ENCODE measurements at regions not wholly inside any gene's neighbourhood (a gene's known extent, or its start where the extent isn't known, plus 50 kb on each side); places are given as distances from the start of the nearest gene placed in this dataset.

DNA sequence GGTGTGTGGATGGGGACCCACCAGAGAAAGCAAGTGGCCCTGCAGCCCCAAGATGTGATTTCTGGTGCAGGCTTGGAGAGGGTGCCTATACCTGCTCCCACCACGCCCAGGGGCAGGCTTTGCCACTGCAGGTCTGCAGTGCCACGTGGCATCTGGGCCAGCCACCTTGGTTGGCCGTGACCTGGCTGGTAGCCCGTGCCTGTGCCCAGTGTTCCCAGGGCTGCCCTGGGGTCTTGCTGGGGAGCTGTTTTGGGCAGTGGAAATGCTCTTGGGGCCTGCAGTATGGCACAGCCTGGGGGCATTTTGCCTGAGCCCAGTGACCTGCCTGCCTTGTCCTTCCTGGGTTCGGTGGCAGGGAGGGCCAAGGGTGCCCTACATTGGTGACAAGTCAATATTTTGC, 203.4 kb downstream of the UBE3A start:
- TF ChIP-seq, protein P1, sequence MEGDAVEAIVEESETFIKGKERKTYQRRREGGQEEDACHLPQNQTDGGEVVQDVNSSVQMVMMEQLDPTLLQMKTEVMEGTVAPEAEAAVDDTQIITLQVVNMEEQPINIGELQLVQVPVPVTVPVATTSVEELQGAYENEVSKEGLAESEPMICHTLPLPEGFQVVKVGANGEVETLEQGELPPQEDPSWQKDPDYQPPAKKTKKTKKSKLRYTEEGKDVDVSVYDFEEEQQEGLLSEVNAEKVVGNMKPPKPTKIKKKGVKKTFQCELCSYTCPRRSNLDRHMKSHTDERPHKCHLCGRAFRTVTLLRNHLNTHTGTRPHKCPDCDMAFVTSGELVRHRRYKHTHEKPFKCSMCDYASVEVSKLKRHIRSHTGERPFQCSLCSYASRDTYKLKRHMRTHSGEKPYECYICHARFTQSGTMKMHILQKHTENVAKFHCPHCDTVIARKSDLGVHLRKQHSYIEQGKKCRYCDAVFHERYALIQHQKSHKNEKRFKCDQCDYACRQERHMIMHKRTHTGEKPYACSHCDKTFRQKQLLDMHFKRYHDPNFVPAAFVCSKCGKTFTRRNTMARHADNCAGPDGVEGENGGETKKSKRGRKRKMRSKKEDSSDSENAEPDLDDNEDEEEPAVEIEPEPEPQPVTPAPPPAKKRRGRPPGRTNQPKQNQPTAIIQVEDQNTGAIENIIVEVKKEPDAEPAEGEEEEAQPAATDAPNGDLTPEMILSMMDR (IDR thresholded peaks at IDR 0.05), result no peak
- TF ChIP-seq EZH2 (IDR thresholded peaks at IDR 0.05; ENCODE audit: borderline replicate concordance, insufficient read depth, low read depth, low read length, poor library complexity, severe bottlenecking), result no peak
